B cell (primary cell): ENCODE measurements at regions not wholly inside any gene's neighbourhood (a gene's known extent, or its start where the extent isn't known, plus 50 kb on each side); places are given as distances from the start of the nearest gene placed in this dataset.

Source experiments
- EZH2 ChIP-seq: IDR thresholded peaks from 2 replicates; pipeline ENCODE4 v1.6.1; 2012; ENCODE audit warnings: borderline replicate concordance, low read depth, mild to moderate bottlenecking, moderate library complexity, low read length; ENCODE audit not compliant: insufficient read depth, poor library complexity, severe bottlenecking
- TF ChIP-seq, protein P1 (sequence below): fragments of 200-600 bp; IDR thresholded peaks from one replicate; pipeline ENCODE4 v1.8.0; 2022; ENCODE audit warnings: antibody characterized with exemption, mild to moderate bottlenecking

DNA sequence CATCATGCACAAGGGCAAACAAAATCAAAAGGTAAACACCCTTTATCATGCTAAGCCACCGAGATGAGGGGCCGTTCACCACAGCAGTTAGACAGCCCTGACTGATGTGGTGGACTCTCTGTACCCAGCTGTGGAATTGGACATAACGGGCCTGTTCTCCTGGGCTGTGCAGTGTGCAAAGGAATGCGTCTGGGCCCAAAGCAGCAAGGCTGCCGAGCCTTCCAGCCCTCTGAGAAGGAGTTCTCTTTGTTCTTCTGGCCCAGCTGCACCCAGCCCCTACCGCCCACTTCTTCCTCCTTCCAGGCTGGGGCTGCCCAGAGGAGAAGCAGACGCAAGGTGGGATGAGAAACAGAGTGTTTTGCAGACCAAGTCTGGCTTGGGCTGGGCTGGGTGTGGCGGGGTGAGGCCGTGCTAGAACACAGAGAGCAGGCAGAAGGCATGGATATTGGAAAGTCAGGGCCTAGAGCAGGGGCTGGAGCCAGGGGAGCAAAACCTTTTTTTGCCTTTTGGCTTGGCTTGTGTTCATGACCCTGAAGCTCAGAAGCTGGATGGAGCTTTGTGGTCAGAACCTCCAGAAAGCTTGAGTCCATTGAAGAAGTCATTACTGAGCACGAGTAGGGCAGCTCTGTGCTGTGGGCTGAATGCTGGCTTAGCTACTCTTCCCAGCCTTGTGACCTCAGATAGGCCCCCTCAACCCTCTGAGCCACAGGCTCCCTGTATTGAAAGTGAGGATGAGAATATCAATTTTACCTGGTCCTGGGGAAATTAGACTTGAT, 49.8 kb upstream of the SH3PXD2B start:
- TF ChIP-seq, protein P1, sequence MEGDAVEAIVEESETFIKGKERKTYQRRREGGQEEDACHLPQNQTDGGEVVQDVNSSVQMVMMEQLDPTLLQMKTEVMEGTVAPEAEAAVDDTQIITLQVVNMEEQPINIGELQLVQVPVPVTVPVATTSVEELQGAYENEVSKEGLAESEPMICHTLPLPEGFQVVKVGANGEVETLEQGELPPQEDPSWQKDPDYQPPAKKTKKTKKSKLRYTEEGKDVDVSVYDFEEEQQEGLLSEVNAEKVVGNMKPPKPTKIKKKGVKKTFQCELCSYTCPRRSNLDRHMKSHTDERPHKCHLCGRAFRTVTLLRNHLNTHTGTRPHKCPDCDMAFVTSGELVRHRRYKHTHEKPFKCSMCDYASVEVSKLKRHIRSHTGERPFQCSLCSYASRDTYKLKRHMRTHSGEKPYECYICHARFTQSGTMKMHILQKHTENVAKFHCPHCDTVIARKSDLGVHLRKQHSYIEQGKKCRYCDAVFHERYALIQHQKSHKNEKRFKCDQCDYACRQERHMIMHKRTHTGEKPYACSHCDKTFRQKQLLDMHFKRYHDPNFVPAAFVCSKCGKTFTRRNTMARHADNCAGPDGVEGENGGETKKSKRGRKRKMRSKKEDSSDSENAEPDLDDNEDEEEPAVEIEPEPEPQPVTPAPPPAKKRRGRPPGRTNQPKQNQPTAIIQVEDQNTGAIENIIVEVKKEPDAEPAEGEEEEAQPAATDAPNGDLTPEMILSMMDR = no peak
- TF ChIP-seq EZH2 = no peak
